ENCODE measurements at regions not wholly inside any gene's neighbourhood (a gene's known extent, or its start where the extent isn't known, plus 50 kb on each side); places are given as distances from the start of the nearest gene placed in this dataset.
"Not testable (repeated sequence)": the region's sequence is repeated elsewhere in the genome, so short reads cannot be mapped to it uniquely, and the experiment has no call there.

DNA sequence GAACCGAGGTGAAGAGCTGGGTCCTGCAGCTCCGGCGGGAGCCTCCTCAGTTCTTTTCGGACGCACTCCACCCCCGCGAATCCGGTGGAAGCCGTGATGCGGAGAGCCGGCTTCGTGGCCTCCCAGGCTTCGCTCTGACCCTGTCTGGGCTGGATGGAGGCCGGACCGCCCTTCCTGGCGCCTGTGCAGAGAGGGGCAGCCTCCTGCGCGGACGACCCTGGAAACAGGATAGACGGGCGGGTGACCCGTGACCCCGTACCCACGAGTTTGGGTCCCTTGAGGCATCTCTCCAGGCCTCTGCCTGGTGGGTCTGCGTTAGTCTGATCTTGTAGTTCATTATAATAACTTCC, 136.0 kb downstream of the FOXD4L6 start:
- peaks cover 20 to 25% of the 10 kb centered on the region in 2 experiments for H3K4me1 ChIP-seq (ENCODE audit: control insufficient read depth in 1 of 2, insufficient read depth in 1 of 2, low read depth in 1 of 2, low read length in 1 of 2)
- peak overlapping the region; percentile 75 to 82 for H3K4me3 ChIP-seq (ENCODE audit: low read depth in 1 of 2, low read length in 1 of 2)
- H3K27me3 ChIP-seq, H3K9me3 ChIP-seq, H3K36me3 ChIP-seq: not testable (repeated sequence)
- peak overlapping the region; percentile 93 for H3K27ac ChIP-seq

- peak; percentile 96 for TF ChIP-seq CTCF (IDR thresholded peaks at IDR 0.05)
- not testable (repeated sequence) for H3K27me3 ChIP-seq
Measured at GRCh38 chr9:40991741-40992471, 136.6 kb downstream of the FOXD4L6 start.

GRCh38 chr9:40991100-40991740, 137.3 kb downstream of the FOXD4L6 start:
- peak overlapping the region; percentile 93 for H3K27ac ChIP-seq
- peak overlapping the region; percentile 75 to 82 for H3K4me3 ChIP-seq (ENCODE audit: low read depth in 1 of 2, low read length in 1 of 2)
- not testable (repeated sequence) for H3K27me3 ChIP-seq, H3K9me3 ChIP-seq, H3K36me3 ChIP-seq
- peaks cover 20 to 25% of the 10 kb centered on the region in 2 experiments for H3K4me1 ChIP-seq (ENCODE audit: control insufficient read depth in 1 of 2, insufficient read depth in 1 of 2, low read depth in 1 of 2, low read length in 1 of 2)

More at GRCh38 chr9:40991741-40992471, 136.6 kb downstream of the FOXD4L6 start:
- Histone ChIP-seq H3K27ac (peak overlapping the region; percentile 93), H3K4me3 (ENCODE audit: low read depth in 1 of 2, low read length in 1 of 2) (peak overlapping the region; percentile 75 to 82), H3K4me1 (ENCODE audit: control insufficient read depth in 1 of 2, insufficient read depth in 1 of 2, low read depth in 1 of 2, low read length in 1 of 2) (peaks cover 20 to 25% of the 10 kb centered on the region in 2 experiments)
- H3K36me3 ChIP-seq, H3K9me3 ChIP-seq: not testable (repeated sequence)

DNA sequence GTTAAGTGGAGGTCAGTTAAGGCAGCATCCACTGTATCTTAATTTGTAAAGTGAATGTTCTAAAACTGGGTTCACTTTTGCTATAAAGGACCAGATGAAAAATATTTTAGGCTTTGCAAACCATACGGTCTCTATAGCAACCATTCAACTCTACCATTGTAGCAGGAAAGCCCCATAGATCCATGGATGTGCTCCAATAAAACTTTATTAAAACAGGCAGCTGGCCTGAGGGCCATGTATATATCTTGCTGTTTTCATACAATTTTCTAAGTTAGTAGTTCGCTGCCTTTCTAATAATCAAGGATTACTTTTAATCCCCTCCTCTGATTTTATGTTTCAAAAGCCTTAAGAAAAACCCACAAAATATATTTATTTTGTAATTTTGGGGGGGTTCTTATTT, 142.1 kb downstream of the FOXD4L6 start:
- not testable (repeated sequence) for H3K36me3 ChIP-seq, H3K27ac ChIP-seq

DNA sequence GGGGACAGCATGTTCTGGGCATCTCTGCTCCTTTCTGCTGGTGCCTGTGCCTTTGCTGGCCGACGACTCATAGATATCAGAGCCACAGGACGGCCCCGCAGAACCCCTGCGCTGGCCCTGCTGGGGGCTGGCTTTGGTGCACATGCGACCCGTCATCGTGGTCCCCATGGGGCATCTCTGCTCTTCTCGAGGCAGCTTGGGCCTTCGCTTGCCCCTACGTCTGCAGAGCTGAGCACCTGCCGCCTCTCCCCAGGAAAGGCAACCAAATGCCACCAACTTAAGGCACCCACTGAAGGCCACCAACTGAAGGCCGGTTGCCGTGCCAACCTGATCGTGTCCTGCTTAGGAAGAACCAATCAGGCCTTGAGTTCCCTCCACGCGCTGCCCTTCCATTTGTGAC, 153.1 kb downstream of the FOXD4L6 start:
- not testable (repeated sequence) for H3K4me3 ChIP-seq (ENCODE audit: low read depth in 1 of 2, low read length in 1 of 2); H3K9me3 ChIP-seq; H3K4me1 ChIP-seq (ENCODE audit: control insufficient read depth in 1 of 2, insufficient read depth in 1 of 2, low read depth in 1 of 2, low read length in 1 of 2); H3K36me3 ChIP-seq; H3K27ac ChIP-seq; H3K27me3 ChIP-seq

More for the DNA sequence above, 142.1 kb downstream of the FOXD4L6 start:
- H3K27me3 ChIP-seq; H3K4me1 ChIP-seq (ENCODE audit: control insufficient read depth in 1 of 2, insufficient read depth in 1 of 2, low read depth in 1 of 2, low read length in 1 of 2); H3K4me3 ChIP-seq (ENCODE audit: low read depth in 1 of 2, low read length in 1 of 2); H3K9me3 ChIP-seq: not testable (repeated sequence)

DNA sequence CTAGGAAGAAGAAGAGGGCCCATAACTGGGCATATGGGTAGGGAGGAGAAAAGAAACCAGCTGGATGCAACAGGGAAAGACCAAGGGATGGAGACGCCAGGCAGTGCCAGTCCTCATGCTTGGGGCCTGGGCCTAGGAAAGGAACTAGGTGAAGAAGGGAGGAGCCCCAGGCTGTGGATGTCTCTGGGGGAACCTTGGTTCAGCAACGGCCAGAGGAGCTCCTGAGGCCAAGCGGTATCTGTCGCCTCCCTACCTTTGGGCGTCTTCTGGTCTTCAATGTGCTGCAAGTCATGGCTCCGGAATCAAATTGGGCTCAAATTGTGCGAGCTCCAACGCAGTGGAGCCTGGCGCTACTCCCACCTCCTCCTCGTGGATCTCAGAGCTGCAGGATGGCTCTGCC, 153.6 kb downstream of the FOXD4L6 start:
- not testable (repeated sequence) for H3K9me3 ChIP-seq; H3K27me3 ChIP-seq; H3K4me1 ChIP-seq (ENCODE audit: control insufficient read depth in 1 of 2, insufficient read depth in 1 of 2, low read depth in 1 of 2, low read length in 1 of 2); H3K4me3 ChIP-seq (ENCODE audit: low read depth in 1 of 2, low read length in 1 of 2); H3K27ac ChIP-seq; H3K36me3 ChIP-seq

GRCh38 chr9:40971773-40972172, 156.7 kb downstream of the FOXD4L6 start:
- H3K27ac ChIP-seq; H3K4me3 ChIP-seq (ENCODE audit: low read depth in 1 of 2, low read length in 1 of 2); H3K36me3 ChIP-seq; H3K27me3 ChIP-seq; H3K4me1 ChIP-seq (ENCODE audit: control insufficient read depth in 1 of 2, insufficient read depth in 1 of 2, low read depth in 1 of 2, low read length in 1 of 2); H3K9me3 ChIP-seq: not testable (repeated sequence)

DNA sequence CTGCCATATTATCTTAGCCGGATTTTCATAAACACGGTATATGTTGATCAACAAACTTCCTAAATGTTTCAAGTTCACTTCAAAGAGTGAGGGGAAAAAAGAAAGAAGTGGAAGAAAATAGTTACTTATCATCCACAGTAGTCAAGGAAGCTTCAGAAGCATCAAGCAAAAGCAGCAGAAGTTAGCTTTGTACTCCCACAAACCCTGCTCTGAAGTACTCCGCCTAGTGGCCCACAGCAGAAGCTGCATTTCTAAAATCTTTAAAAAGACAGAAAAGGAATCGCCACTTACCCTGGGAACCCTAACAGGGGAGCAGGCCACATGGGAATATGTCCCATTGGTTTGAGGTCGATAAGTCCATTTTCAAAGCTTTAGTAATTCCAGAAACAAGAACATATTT, 158.1 kb downstream of the FOXD4L6 start:
- not testable (repeated sequence) for H3K36me3 ChIP-seq; H3K4me3 ChIP-seq (ENCODE audit: low read depth in 1 of 2, low read length in 1 of 2); H3K27ac ChIP-seq; H3K27me3 ChIP-seq; H3K9me3 ChIP-seq; H3K4me1 ChIP-seq (ENCODE audit: control insufficient read depth in 1 of 2, insufficient read depth in 1 of 2, low read depth in 1 of 2, low read length in 1 of 2)

GRCh38 chr9:40962461-40962860, 166.0 kb downstream of the FOXD4L6 start:
- not testable (repeated sequence) for H3K9me3 ChIP-seq; H3K4me3 ChIP-seq (ENCODE audit: low read depth in 1 of 2, low read length in 1 of 2); H3K27ac ChIP-seq; H3K36me3 ChIP-seq; H3K4me1 ChIP-seq (ENCODE audit: control insufficient read depth in 1 of 2, insufficient read depth in 1 of 2, low read depth in 1 of 2, low read length in 1 of 2); H3K27me3 ChIP-seq

- not testable (repeated sequence) for H3K4me3 ChIP-seq (ENCODE audit: low read depth in 1 of 2, low read length in 1 of 2); H3K27ac ChIP-seq; H3K4me1 ChIP-seq (ENCODE audit: control insufficient read depth in 1 of 2, insufficient read depth in 1 of 2, low read depth in 1 of 2, low read length in 1 of 2); H3K27me3 ChIP-seq; H3K9me3 ChIP-seq; H3K36me3 ChIP-seq
Measured at GRCh38 chr9:40951876-40952494, 176.5 kb downstream of the FOXD4L6 start.

GRCh38 chr9:40946228-40946627, 182.3 kb downstream of the FOXD4L6 start:
- not testable (repeated sequence) for H3K27me3 ChIP-seq; H3K36me3 ChIP-seq; H3K9me3 ChIP-seq; H3K4me1 ChIP-seq (ENCODE audit: control insufficient read depth in 1 of 2, insufficient read depth in 1 of 2, low read depth in 1 of 2, low read length in 1 of 2); H3K27ac ChIP-seq; H3K4me3 ChIP-seq (ENCODE audit: low read depth in 1 of 2, low read length in 1 of 2)

GRCh38 chr9:40942730-40943129, 185.8 kb downstream of the FOXD4L6 start:
- not testable (repeated sequence) for H3K27ac ChIP-seq; H3K27me3 ChIP-seq; H3K36me3 ChIP-seq; H3K9me3 ChIP-seq; H3K4me3 ChIP-seq (ENCODE audit: low read depth in 1 of 2, low read length in 1 of 2); H3K4me1 ChIP-seq (ENCODE audit: control insufficient read depth in 1 of 2, insufficient read depth in 1 of 2, low read depth in 1 of 2, low read length in 1 of 2)

DNA sequence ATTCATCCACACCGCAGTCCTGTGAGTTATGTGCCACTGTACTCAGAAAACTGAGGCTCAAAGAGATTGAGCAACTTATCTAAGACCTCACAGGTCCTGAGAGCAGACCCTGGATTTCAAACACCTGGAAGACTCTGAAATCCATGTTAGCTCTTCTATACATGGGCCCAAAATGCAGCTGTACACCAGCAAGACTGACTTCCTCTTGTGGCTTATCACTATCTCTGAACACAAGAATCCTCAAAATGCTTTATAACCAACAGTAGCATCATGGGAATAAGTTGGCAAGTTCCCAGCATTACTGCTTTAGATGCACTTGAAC, 188.6 kb downstream of the FOXD4L6 start:
- not testable (repeated sequence) for H3K4me3 ChIP-seq (ENCODE audit: low read depth in 1 of 2, low read length in 1 of 2); H3K36me3 ChIP-seq; H3K4me1 ChIP-seq (ENCODE audit: control insufficient read depth in 1 of 2, insufficient read depth in 1 of 2, low read depth in 1 of 2, low read length in 1 of 2); H3K27ac ChIP-seq; H3K27me3 ChIP-seq; H3K9me3 ChIP-seq
